ENCODE measurements at regions not wholly inside any gene's neighbourhood (a gene's known extent, or its start where the extent isn't known, plus 50 kb on each side); places are given as distances from the start of the nearest gene placed in this dataset.

GRCh38 chr13:33450956-33451709 is 165.6 kb upstream of the STARD13 start:
- TF ChIP-seq POLR2A (IDR thresholded peaks at IDR 0.05), result no peak
- TF ChIP-seq CTCF (IDR thresholded peaks at IDR 0.05), result no peak
